ENCODE measurements at regions not wholly inside any gene's neighbourhood (a gene's known extent, or its start where the extent isn't known, plus 50 kb on each side); places are given as distances from the start of the nearest gene placed in this dataset.

- no peak for DNase-seq
Observed at GRCh38 chr20:60808701-60809100, 443.4 kb upstream of the CDH4 start.

GRCh38 chr20:60810561-60810960 lies 441.5 kb upstream of the CDH4 start:
- DNase-seq: no peak

- DNase-seq: no peak
Observed at GRCh38 chr20:60812561-60812960, 439.5 kb upstream of the CDH4 start.

- DNase-seq: no peak
Observed at GRCh38 chr20:60813066-60813465, 439.0 kb upstream of the CDH4 start.

GRCh38 chr20:60815656-60816055 lies 436.4 kb upstream of the CDH4 start:
- DNase-seq: no peak

GRCh38 chr20:60816901-60817300 lies 435.2 kb upstream of the CDH4 start:
- peak in 1 of 5 experiments; percentile 10 for DNase-seq

- DNase-seq: no peak
Observed at GRCh38 chr20:60817891-60818290, 434.2 kb upstream of the CDH4 start.

GRCh38 chr20:60819511-60819910 lies 432.6 kb upstream of the CDH4 start:
- DNase-seq: no peak

GRCh38 chr20:60820149-60820548 lies 431.9 kb upstream of the CDH4 start:
- DNase-seq: no peak

GRCh38 chr20:60820918-60821317 lies 431.1 kb upstream of the CDH4 start:
- peak in 1 of 5 experiments; percentile 66 for DNase-seq

- DNase-seq: no peak
Observed at GRCh38 chr20:60822699-60823607, 429.1 kb upstream of the CDH4 start.

- no peak for DNase-seq
Observed at GRCh38 chr20:60835876-60836275, 416.2 kb upstream of the CDH4 start.

GRCh38 chr20:60837173-60837770 lies 414.8 kb upstream of the CDH4 start:
- no peak for DNase-seq

GRCh38 chr20:60838297-60838696 lies 413.8 kb upstream of the CDH4 start:
- no peak for DNase-seq

- DNase-seq: no peak
Observed at GRCh38 chr20:60840971-60841370, 411.1 kb upstream of the CDH4 start.

- no peak for DNase-seq
Observed at GRCh38 chr20:60845146-60845545, 406.9 kb upstream of the CDH4 start.

- DNase-seq: no peak
Observed at GRCh38 chr20:60851826-60852704, 400.0 kb upstream of the CDH4 start.

GRCh38 chr20:60857708-60858107 lies 394.4 kb upstream of the CDH4 start:
- DNase-seq: no peak

GRCh38 chr20:60862601-60863000 lies 389.5 kb upstream of the CDH4 start:
- no peak for DNase-seq

- DNase-seq: no peak
Observed at GRCh38 chr20:60863548-60863947, 388.5 kb upstream of the CDH4 start.

GRCh38 chr20:60867589-60867988 lies 384.5 kb upstream of the CDH4 start:
- no peak for DNase-seq

- no peak for DNase-seq
Observed at GRCh38 chr20:60868316-60868891, 383.7 kb upstream of the CDH4 start.

GRCh38 chr20:60869087-60869486 lies 383.0 kb upstream of the CDH4 start:
- no peak for DNase-seq

All from T-helper 2 cell (primary cell).